ENCODE measurements at regions not wholly inside any gene's neighbourhood (a gene's known extent, or its start where the extent isn't known, plus 50 kb on each side); places are given as distances from the start of the nearest gene placed in this dataset.
"Not testable (repeated sequence)": the region's sequence is repeated elsewhere in the genome, so short reads cannot be mapped to it uniquely, and the experiment has no call there.

- not testable (repeated sequence) for DNase-seq
Observed at GRCh38 chr2:75871762-75872614, 161.3 kb upstream of the GCFC2 start.

DNA sequence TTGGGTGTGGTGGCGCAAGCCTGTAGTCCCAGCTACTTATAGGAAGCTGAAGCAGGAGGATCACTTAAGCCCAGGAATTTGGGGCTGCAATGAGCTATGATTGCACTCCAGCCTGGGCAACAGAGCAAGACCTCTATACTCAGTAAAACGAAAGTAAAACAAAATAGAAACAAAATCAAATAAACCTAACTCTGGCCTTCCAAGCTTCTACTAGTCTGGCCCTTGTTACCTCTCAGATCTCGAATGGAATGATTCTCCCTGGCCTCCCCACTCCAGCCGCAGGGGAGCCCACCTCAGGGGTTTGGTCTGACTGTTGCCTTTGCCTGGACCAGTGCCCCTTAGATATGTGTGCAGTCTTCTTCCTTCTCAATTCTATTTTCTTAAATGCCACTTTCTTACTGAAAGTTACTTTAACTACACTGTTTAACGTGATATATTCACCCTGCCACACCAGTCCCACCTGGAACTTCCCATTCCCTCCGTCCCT is 160.0 kb upstream of the GCFC2 start:
- no peak for DNase-seq

GRCh38 chr2:75870133-75870532 is 159.4 kb upstream of the GCFC2 start:
- DNase-seq = no peak

GRCh38 chr2:75865702-75866101 is 155.0 kb upstream of the GCFC2 start:
- DNase-seq = no peak

DNA sequence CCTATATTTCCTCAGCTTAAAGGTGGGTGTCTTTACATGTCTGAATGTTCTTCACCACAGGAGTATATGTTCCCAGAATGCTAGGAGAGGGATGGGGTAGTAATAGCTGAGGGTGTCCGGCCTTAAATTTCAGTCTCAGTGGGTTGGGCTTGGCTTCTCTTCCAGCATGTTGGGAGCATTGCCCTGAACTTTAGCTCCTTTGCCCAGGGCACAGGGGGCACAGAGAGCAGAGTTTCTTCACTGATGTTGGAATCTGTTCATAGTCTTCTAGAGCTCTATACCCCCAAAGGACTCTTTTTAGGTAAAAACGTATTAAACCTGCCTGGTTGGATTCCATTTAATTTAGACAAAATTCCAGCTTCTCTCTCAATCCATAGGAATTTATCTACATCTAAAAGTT is 154.4 kb upstream of the GCFC2 start:
- DNase-seq = no peak

GRCh38 chr2:75862547-75862946 is 151.8 kb upstream of the GCFC2 start:
- DNase-seq = no peak

DNA sequence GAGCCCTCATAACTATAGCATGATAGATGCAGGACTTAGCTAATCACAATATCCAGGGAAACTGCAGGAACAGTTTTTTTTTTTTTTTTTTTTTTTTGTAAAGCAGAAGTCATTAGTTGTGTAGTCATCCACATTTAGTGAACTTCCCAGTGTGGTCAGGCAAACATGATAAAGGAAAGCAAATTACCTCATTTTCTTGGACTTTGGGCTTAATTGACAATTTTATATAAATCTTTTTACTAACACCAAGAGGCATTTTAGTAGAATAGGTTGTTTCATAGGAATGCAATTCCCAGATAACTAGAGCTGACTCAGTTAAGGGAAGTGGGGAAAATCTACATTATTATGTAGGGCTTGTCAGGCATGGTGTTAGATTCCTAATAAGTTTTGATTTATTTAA is 142.7 kb upstream of the GCFC2 start:
- no peak for DNase-seq

GRCh38 chr2:75852639-75853038 is 141.9 kb upstream of the GCFC2 start:
- DNase-seq = no peak

- no peak for DNase-seq
Observed at GRCh38 chr2:75846683-75847190, 136.0 kb upstream of the GCFC2 start.

DNA sequence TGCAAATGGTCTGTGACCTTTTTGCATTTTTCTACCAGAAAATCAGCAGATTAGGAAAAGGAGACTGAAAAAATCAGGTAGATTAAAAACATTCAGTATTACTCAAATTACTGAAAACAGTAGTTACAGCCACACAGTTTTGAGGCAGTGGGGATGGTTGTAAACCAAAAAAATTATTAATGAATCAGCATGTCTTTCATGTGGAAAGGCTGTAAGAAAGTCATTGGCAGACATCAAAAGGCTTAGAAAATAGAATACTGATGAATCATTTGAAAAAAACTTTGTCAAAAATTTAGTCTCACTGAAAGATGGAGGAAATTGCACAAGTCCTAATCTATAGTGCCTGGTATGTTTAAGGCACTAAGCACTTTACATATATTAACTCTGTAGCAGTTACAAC is 133.9 kb upstream of the GCFC2 start:
- no peak for DNase-seq

DNA sequence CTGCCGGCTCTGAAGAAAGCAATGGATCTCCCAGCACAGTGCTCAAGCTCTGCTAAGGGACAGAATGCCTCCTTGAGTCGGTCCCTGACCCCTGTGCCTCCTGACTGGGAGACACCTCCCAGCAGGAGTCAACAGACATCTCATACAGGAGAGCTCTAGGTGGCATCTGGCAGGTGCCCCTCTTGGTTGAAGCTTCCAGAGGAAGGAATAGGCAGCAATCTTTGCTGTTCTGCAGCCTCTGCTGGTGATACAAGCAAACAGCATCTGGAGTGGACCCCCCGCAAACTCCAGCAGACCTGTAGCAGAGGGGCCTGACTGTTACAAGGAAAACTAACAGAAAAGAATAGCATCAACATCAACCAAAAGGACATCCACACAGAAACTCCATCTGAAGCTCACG is 123.9 kb upstream of the GCFC2 start:
- DNase-seq = not testable (repeated sequence)

GRCh38 chr2:75833386-75833785 is 122.7 kb upstream of the GCFC2 start:
- no peak for DNase-seq

- DNase-seq = no peak
Observed at GRCh38 chr2:75828826-75829225, 118.1 kb upstream of the GCFC2 start.

DNA sequence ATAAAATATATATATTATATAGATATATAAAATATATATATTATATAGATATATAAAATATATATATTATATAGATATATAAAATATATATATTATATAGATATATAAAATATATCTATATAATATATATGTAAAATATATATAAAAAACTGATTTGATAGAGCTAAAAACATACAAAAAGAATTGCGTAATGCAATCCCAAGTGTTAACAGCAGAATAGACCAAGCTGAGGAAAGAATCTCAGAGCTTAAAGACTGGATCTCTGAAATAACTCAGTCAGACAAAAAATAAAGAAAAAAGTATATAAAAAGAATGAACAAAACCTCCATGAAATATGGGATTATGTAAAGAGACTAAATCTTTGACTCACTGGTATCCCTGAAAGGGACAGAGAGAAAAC is 112.8 kb upstream of the GCFC2 start:
- not testable (repeated sequence) for DNase-seq

DNA sequence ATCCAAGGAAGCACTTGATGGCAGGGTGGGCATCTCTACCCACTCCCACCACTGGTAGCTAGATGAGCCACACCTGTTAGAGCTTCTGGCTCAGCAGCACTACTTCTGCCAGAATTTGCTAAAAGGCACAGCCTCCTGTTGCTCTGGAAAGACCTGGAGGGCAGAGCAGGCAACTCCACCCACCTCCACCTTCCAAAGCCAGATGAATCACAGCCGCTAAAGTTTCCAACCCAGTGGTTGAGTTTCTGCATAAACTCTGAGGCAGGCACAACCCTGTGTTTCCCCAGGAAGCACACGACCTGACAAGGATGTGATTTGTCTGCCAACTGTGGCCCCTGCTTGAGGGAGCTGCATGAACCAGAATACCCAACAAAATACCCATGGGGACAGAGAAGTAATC is 111.6 kb upstream of the GCFC2 start:
- no peak for DNase-seq

DNA sequence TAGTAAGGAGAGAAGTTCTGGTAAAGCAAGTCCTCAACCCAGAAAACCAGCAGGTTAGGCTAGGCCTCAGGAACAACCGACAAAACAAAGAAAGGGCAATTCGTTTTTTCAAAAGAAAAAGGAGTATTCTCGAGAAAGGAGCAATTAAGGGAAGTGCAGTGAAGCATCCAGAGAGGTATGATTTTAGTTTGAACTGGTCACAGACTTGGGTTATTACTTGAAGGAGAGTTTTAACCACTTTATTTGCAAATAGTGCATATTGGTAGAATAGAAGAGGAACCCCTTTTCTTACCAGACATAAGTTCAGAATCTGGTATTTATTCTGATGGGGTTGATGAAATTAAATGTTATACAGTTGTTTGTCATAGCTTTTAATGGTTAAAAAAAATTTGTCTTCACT is 110.0 kb upstream of the GCFC2 start:
- no peak for DNase-seq

DNA sequence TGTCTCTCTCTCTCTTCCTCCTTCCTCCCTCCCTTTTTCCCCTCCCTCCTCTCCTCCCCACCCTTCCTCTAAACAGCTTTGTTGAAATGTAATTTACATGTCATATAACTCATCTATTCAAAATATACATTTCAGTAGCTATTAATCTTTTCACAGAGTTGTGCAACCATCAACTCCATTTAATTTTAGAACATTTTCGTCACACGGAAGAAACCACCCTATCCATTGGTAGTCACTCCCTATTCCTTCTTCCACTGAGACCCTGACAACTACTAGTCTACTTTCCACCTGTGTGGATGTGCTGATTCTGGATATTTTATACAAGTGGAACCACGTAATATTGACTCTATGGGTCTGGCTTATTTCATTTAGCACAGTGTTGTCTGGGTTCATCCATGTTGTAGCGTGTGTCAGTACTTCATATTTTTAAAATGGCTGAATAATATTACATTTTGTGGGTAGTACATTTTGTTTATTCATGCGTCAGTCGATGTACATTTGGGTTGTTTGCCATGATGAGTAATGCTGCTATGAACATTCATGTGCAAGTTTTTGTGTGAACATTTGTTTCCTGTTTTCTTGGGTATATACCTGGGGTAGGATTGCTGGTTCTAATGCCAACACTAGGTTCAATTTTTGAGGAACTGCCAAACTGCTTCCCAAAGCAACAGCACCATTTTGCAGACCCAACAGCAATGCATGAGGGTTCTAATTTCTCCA is 100.1 kb upstream of the GCFC2 start:
- DNase-seq = no peak

DNA sequence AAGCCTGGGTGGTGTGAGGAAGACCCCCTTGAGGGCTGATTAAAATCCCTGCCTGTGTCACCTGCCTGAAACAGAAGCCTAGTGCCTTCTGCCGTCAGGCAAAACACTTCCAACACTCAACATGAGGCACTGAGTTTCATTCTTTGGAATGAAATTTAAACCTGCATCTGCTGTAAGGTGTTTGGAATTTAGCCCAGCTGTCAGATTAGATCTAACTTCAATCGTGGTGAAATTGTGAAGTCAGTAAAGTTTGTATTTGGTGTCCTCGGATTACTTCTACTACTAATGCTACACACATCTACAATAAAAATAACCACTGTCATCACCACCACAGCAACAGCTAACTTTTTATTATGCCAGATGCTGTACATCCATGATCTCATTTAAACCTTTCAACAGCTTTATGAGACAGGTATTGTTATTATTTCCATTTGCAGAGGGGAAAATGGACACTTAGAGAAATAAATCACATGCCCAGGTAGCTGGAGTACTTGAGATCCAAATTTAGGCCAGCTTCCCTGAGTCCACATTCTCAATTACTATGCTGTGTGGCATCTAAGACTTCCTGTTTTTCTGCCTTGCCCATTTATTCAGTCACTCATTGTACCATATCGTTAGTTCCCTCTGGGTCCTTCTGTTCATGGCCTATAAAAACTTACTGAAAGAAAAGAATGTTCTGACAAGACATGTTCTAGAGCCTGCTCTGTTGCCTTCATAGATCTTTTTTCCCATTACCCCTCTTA is 98.2 kb upstream of the GCFC2 start:
- DNase-seq = no peak

GRCh38 chr2:75807992-75808391 is 97.3 kb upstream of the GCFC2 start:
- DNase-seq = no peak

- no peak for DNase-seq
Observed at GRCh38 chr2:75801234-75801982, 90.7 kb upstream of the GCFC2 start.

DNA sequence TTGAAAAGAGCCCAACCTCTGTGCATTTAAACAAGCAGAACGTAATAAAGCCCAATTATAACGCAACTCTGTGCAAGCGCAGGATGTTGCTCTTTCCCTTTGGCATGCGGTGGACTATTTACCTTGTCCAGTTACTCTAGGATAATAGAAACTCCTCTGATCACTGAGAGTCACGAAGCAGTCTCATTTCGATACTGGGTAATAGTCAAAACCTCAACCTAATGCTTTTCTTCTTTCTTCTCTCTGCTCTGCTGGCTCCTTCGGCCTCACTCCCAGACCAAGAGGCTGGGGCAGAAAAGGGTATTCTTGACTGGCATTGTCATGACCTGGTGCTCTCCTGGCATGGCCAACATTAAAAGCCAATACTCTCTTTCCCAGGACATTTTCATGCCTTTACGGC is 89.7 kb upstream of the GCFC2 start:
- no peak for DNase-seq

- no peak for DNase-seq
Observed at GRCh38 chr2:75799859-75800258, 89.1 kb upstream of the GCFC2 start.

All from skin of body (tissue), 1 donor.